SK-N-SH treated with all-trans-retinoic acid at 6 μM for 48 hours (cell line): ENCODE measurements at regions not wholly inside any gene's neighbourhood (a gene's known extent, or its start where the extent isn't known, plus 50 kb on each side); places are given as distances from the start of the nearest gene placed in this dataset.

ENCODE experiments used
- ATAC-seq: fragments of 200-7000 bp; cut with Tn5 transposase; 3 replicates; pipeline ENCODE4 v1.9.1; 2020; ENCODE audit warnings: mild to moderate bottlenecking, moderate library complexity
- ARNTL ChIP-seq: fragments of 450-650 bp; formaldehyde crosslinking; IDR thresholded peaks from 2 replicates; pipeline ENCODE4 v1.5.0; 2020; ENCODE audit warnings: low read depth, mild to moderate bottlenecking, moderate library complexity, borderline replicate concordance
- BACH2 ChIP-seq: fragments of 250-450 bp; sonication (Bioruptor Pico); IDR thresholded peaks from 2 replicates; pipeline ENCODE4 v1.9.0; 2021; ENCODE audit warnings: mild to moderate bottlenecking, borderline replicate concordance
- CREB5 ChIP-seq: fragments of 250-450 bp; sonication (Bioruptor Pico); IDR thresholded peaks from 2 replicates; pipeline ENCODE4 v1.5.1; 2020; ENCODE audit warnings: low read depth, mild to moderate bottlenecking, moderate library complexity
- CSDC2 ChIP-seq: fragments of 250-450 bp; sonication (Bioruptor Pico); IDR thresholded peaks from 2 replicates; pipeline ENCODE4 v1.5.0; 2020; ENCODE audit warnings: mild to moderate bottlenecking, moderate library complexity
- CSRNP3 ChIP-seq: fragments of 250-450 bp; sonication (Bioruptor Pico); IDR thresholded peaks from 2 replicates; pipeline ENCODE4 v1.5.1; 2021; ENCODE audit warnings: mild to moderate bottlenecking, moderate library complexity
- GLIS3 ChIP-seq: fragments of 250-450 bp; sonication (Bioruptor Pico); IDR thresholded peaks from 2 replicates; pipeline ENCODE4 v1.5.0; 2020; ENCODE audit warnings: mild to moderate bottlenecking, moderate library complexity
- ISL1 ChIP-seq: fragments of 250-450 bp; sonication (Bioruptor Pico); IDR thresholded peaks from 2 replicates; pipeline ENCODE4 v2.1.2; 2022; ENCODE audit warnings: mild to moderate bottlenecking, moderate library complexity
- OSR1 ChIP-seq: fragments of 250-450 bp; sonication (Bioruptor Pico); IDR thresholded peaks from 2 replicates; pipeline ENCODE4 v1.8.0; 2022; ENCODE audit warnings: moderate library complexity, mild to moderate bottlenecking, inconsistent platforms
- PATZ1 ChIP-seq: fragments of 250-450 bp; sonication (Bioruptor Pico); IDR thresholded peaks from 2 replicates; pipeline ENCODE4 v1.8.0; 2020; ENCODE audit warnings: mild to moderate bottlenecking, moderate library complexity, borderline replicate concordance
- POU6F1 ChIP-seq: fragments of 250-450 bp; sonication (Bioruptor Pico); IDR thresholded peaks from 2 replicates; pipeline ENCODE4 v1.8.0; 2021; ENCODE audit warnings: low read depth, mild to moderate bottlenecking, moderate library complexity, borderline replicate concordance
- PPARA ChIP-seq: fragments of 250-450 bp; sonication (Bioruptor Pico); IDR thresholded peaks from 2 replicates; pipeline ENCODE4 v1.5.0; 2020; ENCODE audit warnings: mild to moderate bottlenecking, borderline replicate concordance
- RARB ChIP-seq: fragments of 250-450 bp; sonication (Bioruptor Pico); IDR thresholded peaks from 2 replicates; pipeline ENCODE4 v1.8.0; 2021; ENCODE audit warnings: mild to moderate bottlenecking, moderate library complexity
- SNAI2 ChIP-seq: fragments of 250-450 bp; sonication (Bioruptor Pico); IDR thresholded peaks from 2 replicates; pipeline ENCODE4 v1.5.0; 2020; ENCODE audit warnings: mild to moderate bottlenecking, moderate library complexity
- TCF4 ChIP-seq: fragments of 250-450 bp; sonication (Bioruptor Pico); IDR thresholded peaks from 2 replicates; pipeline ENCODE4 v1.8.0; 2021; ENCODE audit warnings: mild to moderate bottlenecking, moderate library complexity, borderline replicate concordance
- TOX ChIP-seq: fragments of 250-450 bp; sonication (Bioruptor Pico); IDR thresholded peaks from 2 replicates; pipeline ENCODE4 v1.8.0; 2021; ENCODE audit warnings: mild to moderate bottlenecking, moderate library complexity, borderline replicate concordance
- TSHZ2 ChIP-seq: fragments of 250-450 bp; sonication (Bioruptor Pico); IDR thresholded peaks from 2 replicates; pipeline ENCODE4 v1.5.0; 2020; ENCODE audit warnings: mild to moderate bottlenecking, moderate library complexity
- ZC3H10 ChIP-seq: fragments of 250-450 bp; sonication (Bioruptor Pico); IDR thresholded peaks from 2 replicates; pipeline ENCODE4 v1.5.1; 2021; ENCODE audit warnings: mild to moderate bottlenecking, moderate library complexity
- ZFP3 ChIP-seq: fragments of 250-450 bp; sonication (Bioruptor Pico); IDR thresholded peaks from 2 replicates; pipeline ENCODE4 v1.5.0; 2020; ENCODE audit warnings: mild to moderate bottlenecking, moderate library complexity
- ZFP30 ChIP-seq: fragments of 450-650 bp; formaldehyde crosslinking; IDR thresholded peaks from 2 replicates; pipeline ENCODE4 v1.5.0; 2022; ENCODE audit warnings: mild to moderate bottlenecking, moderate library complexity
- ZNF565 ChIP-seq: fragments of 450-650 bp; formaldehyde crosslinking; conservative IDR thresholded peaks from 2 replicates; pipeline ENCODE4 v1.5.0; 2020; ENCODE audit warnings: low read depth, mild to moderate bottlenecking, moderate library complexity
- ZNF70 ChIP-seq: fragments of 450-650 bp; formaldehyde crosslinking; IDR thresholded peaks from 2 replicates; pipeline ENCODE4 v1.5.0; 2020; ENCODE audit warnings: mild to moderate bottlenecking, moderate library complexity
- ZNF8 ChIP-seq: fragments of 450-650 bp; formaldehyde crosslinking; IDR thresholded peaks from 2 replicates; pipeline ENCODE4 v1.5.0; 2020; ENCODE audit warnings: mild to moderate bottlenecking, moderate library complexity

GRCh38 chr12:31832740-31833729, 104.2 kb upstream of the AMN1 start:
- no peak for ATAC-seq

GRCh38 chr12:31828071-31828470, 99.2 kb upstream of the AMN1 start:
- TF ChIP-seq TCF4 (CRISPR knock-in tag) (no peak), ZFP3 (no peak), ZC3H10 (CRISPR knock-in tag) (no peak), CSRNP3 (CRISPR knock-in tag) (no peak), OSR1 (CRISPR knock-in tag) (no peak), ISL1 (CRISPR knock-in tag) (no peak), CSDC2 (CRISPR knock-in tag) (no peak), ZNF565 (CRISPR knock-in tag) (no peak), ZNF8 (CRISPR knock-in tag) (no peak), POU6F1 (no peak), SNAI2 (CRISPR knock-in tag) (no peak), TOX (CRISPR knock-in tag) (no peak), PATZ1 (CRISPR knock-in tag) (no peak), BACH2 (CRISPR knock-in tag) (no peak), GLIS3 (CRISPR knock-in tag) (no peak), ARNTL (CRISPR knock-in tag) (no peak), RARB (CRISPR knock-in tag) (no peak), ZNF70 (CRISPR knock-in tag) (no peak)
- ATAC-seq, result no peak

More at GRCh38 chr12:31832740-31833729, 104.2 kb upstream of the AMN1 start:
- TF ChIP-seq ZNF8 (CRISPR knock-in tag) (no peak), ZFP3 (no peak)

GRCh38 chr12:31822761-31823160, 93.9 kb upstream of the AMN1 start:
- ATAC-seq, result no peak
- no peak for TF ChIP-seq ZNF70 (CRISPR knock-in tag)
- no peak for TF ChIP-seq ZNF8 (CRISPR knock-in tag)
- TF ChIP-seq CSDC2 (CRISPR knock-in tag), result no peak
- no peak for TF ChIP-seq ZNF565 (CRISPR knock-in tag)
- TF ChIP-seq TCF4 (CRISPR knock-in tag), result no peak
- no peak for TF ChIP-seq PPARA (CRISPR knock-in tag)
- TF ChIP-seq OSR1 (CRISPR knock-in tag), result no peak
- TF ChIP-seq ZFP30 (CRISPR knock-in tag), result no peak
- no peak for TF ChIP-seq ISL1 (CRISPR knock-in tag)
- no peak for TF ChIP-seq ZFP3
- no peak for TF ChIP-seq GLIS3 (CRISPR knock-in tag)

GRCh38 chr12:31821484-31821883, 92.7 kb upstream of the AMN1 start:
- ATAC-seq, result no peak
- TF ChIP-seq CREB5 (no peak), RARB (CRISPR knock-in tag) (no peak), ZFP3 (no peak), OSR1 (CRISPR knock-in tag) (no peak), ARNTL (CRISPR knock-in tag) (no peak), ZNF70 (CRISPR knock-in tag) (no peak), ISL1 (CRISPR knock-in tag) (no peak), ZNF565 (CRISPR knock-in tag) (no peak), CSRNP3 (CRISPR knock-in tag) (no peak), PPARA (CRISPR knock-in tag) (no peak), TSHZ2 (CRISPR knock-in tag) (no peak), BACH2 (CRISPR knock-in tag) (no peak), ZFP30 (CRISPR knock-in tag) (no peak), TCF4 (CRISPR knock-in tag) (no peak), TOX (CRISPR knock-in tag) (no peak), CSDC2 (CRISPR knock-in tag) (no peak), SNAI2 (CRISPR knock-in tag) (no peak)
